ENCODE measurements at regions not wholly inside any gene's neighbourhood (a gene's known extent, or its start where the extent isn't known, plus 50 kb on each side); places are given as distances from the start of the nearest gene placed in this dataset.

DNA sequence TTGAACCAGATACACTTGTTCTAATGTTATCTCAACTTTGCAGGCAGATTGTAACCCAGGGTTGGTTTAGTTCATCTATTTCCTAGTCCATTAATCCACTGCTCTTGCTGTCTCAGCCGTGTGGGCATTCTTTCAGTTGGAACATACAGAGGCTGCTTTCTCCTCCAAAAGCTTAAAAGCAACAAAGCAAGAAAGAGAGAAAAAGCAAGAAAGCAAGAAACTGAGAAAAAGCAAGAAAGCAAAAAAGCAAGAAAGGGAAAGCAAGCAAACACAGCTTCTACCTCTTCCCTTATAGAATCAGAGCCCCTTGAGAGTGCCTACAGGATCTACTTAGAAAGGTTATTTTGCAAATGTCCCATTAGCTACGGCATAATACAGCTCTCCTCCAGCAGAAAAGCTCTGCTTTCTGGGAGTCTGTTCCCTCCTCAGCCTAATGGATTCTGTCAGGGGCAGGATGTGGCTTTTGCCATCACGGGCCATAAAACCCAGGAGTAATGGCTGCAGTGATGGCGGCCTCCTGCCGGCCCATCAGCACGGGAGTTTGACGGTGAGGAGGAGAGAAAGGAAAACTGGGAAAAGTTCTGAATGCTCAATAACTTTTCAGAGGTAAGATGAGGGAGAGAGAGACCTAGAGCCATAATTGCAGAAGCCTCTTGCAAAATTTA, 156.8 kb upstream of the JARID2 start:
- DNase-seq (ENCODE audit: low spot score): no peak
- TF ChIP-seq, protein P1, sequence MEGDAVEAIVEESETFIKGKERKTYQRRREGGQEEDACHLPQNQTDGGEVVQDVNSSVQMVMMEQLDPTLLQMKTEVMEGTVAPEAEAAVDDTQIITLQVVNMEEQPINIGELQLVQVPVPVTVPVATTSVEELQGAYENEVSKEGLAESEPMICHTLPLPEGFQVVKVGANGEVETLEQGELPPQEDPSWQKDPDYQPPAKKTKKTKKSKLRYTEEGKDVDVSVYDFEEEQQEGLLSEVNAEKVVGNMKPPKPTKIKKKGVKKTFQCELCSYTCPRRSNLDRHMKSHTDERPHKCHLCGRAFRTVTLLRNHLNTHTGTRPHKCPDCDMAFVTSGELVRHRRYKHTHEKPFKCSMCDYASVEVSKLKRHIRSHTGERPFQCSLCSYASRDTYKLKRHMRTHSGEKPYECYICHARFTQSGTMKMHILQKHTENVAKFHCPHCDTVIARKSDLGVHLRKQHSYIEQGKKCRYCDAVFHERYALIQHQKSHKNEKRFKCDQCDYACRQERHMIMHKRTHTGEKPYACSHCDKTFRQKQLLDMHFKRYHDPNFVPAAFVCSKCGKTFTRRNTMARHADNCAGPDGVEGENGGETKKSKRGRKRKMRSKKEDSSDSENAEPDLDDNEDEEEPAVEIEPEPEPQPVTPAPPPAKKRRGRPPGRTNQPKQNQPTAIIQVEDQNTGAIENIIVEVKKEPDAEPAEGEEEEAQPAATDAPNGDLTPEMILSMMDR (IDR thresholded peaks at IDR 0.05; ENCODE audit: extremely low read depth, insufficient read depth, missing control alignments): no peak
- in situ Hi-C loops (cut with MboI; ENCODE audit: low pct_unique_long_range_greater_than_20kb, low sequenced_read_pairs, unreplicated experiment): no loop called here

DNA sequence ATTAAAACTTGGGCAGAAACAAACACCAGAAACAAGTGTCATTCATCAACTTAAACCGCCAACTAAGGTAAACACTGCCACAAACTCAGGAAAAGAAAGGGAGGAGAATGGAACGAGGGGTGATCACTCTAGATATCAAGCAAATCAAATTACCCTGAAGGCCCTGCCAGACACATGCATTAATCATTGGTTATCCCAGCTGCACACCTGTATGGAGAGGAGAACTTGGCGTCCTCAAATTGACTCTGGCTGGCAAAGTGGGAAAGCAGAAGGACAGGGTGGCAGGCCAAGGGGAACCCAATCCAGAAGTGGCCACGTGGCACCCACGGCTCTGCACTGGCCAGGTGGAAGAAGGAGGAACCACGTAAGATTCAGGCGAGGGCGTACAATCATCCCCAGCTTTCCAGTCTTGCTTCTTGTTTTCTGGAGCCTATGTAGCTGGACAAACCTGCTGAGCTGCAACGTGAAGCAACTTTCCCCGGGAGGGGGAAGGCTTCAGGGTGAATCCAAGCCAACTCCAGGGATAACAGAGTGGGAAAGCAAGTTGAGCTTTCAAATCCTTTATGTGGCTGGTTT, 156.2 kb upstream of the JARID2 start:
- DNase-seq (ENCODE audit: low spot score): no peak
- TF ChIP-seq, protein P1 (IDR thresholded peaks at IDR 0.05; ENCODE audit: extremely low read depth, insufficient read depth, missing control alignments): no peak
- in situ Hi-C loops (cut with MboI; ENCODE audit: low pct_unique_long_range_greater_than_20kb, low sequenced_read_pairs, unreplicated experiment): no loop called here

DNA sequence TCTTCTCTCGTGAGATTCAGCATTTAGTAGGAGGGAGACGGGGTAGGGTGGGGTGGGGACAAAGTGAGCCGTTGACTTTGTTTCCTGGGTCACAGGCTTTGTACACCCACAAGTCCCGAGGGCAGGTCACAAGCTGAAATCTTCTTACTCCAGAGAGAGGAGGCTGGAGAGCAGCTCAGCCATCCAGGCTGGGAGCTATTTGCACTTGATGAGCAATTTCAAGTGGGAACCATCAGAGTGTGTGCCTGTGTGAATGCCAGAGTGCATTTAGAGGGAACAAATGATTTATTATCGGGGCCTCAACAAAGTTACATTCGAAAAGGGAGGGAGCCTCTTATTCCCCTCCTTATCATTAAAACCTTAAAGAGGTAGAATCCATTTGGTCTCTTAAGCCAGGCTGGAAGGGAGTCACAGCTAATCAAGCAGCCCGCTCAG, 155.7 kb upstream of the JARID2 start:
- TF ChIP-seq, protein P1 (IDR thresholded peaks at IDR 0.05; ENCODE audit: extremely low read depth, insufficient read depth, missing control alignments): no peak
- in situ Hi-C loops (cut with MboI; ENCODE audit: low pct_unique_long_range_greater_than_20kb, low sequenced_read_pairs, unreplicated experiment): no loop called here
- no peak for DNase-seq (ENCODE audit: low spot score)

DNA sequence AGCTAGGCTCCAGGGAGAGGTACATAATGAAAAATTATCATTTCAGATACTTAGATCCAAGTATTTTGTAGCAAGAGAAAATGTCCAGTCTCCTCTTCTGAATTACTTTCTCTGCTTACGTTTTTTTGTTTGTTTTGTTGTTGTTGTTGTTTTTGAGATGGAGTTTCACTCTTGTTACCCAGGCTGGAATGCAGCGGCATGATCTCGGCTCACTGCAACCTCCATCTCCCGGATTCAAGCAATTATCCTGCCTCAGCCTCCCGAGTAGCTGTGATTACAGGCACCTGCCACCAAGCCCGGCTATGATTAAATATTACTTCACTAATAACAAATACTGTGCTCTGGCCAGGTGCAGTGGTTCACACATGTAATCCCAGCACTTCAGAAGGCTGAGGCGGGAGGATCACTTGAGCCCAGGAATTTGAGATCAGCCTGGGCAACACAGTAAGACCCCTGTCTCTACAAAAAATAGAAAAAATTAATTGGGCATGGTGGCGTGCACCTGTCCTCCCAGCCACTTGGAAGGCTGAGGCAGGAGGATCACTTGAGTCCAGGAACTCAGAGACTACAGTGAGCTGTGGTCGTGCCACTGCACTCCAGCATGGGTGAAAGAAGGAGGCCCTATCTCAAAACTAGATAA, 155.0 kb upstream of the JARID2 start:
- in situ Hi-C loops (cut with MboI; ENCODE audit: low pct_unique_long_range_greater_than_20kb, low sequenced_read_pairs, unreplicated experiment): no loop called here
- no peak for DNase-seq (ENCODE audit: low spot score)
- TF ChIP-seq, protein P1 (IDR thresholded peaks at IDR 0.05; ENCODE audit: extremely low read depth, insufficient read depth, missing control alignments): no peak

DNA sequence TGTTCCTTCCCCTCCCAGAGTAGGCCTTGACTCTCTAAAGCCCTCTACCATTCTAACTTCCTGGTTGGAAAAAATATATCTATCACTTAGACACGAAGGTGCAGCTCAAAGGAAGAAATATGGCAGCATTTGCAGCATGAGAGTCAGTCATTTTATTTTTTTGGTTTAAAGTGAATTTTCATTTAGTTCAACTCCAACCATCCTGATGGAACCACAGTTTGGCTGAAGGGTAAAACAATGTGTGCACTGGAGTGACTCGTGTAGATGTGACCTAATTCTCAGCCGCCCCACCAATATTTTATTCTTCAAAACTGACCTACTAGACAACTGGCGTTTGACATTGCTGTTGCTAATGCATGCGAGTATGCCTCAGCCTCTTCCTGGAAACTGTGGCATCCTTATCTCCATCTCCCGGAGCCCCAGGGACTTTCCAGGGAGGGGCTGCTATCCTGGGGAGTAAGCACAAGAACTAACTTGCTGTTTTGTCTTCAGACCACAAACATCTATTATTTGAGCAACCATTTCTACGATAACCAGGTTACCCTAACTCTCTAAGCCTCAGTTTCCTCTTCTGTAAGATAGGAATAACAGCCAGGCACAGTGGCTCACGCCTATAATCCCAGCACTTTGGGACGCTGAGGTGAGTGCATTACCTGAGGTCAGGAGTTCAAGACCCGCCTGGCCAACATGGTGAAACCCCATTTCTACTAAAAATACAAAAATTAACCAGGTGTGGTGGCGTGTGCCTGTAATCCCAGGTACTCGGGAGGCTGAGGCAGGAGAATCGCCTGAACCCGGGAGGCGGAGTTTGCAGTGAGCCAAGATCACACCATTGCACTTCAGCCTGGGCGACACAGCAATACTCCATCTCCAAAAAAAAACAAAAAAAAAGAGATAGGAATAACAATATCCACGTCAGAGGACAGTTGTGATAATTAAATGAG, 148.7 kb upstream of the JARID2 start:
- in situ Hi-C loops (cut with MboI; ENCODE audit: low pct_unique_long_range_greater_than_20kb, low sequenced_read_pairs, unreplicated experiment): no loop called here
- TF ChIP-seq, protein P1 (IDR thresholded peaks at IDR 0.05; ENCODE audit: extremely low read depth, insufficient read depth, missing control alignments): no peak
- no peak for DNase-seq (ENCODE audit: low spot score)

DNA sequence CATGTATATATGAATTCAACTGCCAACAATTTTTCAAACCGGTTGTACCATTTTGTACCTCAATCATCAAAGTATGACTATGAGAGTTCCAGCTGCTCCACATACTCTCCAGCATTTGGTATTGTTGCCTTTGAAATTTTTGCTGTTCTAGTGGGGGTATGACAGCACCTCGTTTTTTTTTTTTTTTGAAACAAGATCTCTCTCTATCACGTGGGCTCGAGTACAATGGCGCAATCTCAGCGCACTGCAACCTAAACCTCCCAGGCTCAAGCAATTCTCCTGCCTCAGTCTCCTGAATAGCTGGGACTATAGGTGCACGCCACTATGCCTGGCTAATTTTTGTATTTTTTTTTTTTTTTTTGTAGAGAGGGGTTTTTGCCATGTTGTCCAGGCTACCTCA, 144.7 kb upstream of the JARID2 start:
- no peak for DNase-seq (ENCODE audit: low spot score)
- in situ Hi-C loops (cut with MboI; ENCODE audit: low pct_unique_long_range_greater_than_20kb, low sequenced_read_pairs, unreplicated experiment): no loop called here
- TF ChIP-seq, protein P1 (IDR thresholded peaks at IDR 0.05; ENCODE audit: extremely low read depth, insufficient read depth, missing control alignments): no peak

Data from GM13977 (cell line).